NOMO-1 treated with DMSO at 0.1 percent for 48 hours (cell line): ENCODE measurements at regions not wholly inside any gene's neighbourhood (a gene's known extent, or its start where the extent isn't known, plus 50 kb on each side); places are given as distances from the start of the nearest gene placed in this dataset.

Experiments used
- DNase-seq: peaks from one replicate; lab custom pipeline; 2025; ENCODE audit not compliant: unreplicated experiment; lab: John Stamatoyannopoulos, UW

DNA sequence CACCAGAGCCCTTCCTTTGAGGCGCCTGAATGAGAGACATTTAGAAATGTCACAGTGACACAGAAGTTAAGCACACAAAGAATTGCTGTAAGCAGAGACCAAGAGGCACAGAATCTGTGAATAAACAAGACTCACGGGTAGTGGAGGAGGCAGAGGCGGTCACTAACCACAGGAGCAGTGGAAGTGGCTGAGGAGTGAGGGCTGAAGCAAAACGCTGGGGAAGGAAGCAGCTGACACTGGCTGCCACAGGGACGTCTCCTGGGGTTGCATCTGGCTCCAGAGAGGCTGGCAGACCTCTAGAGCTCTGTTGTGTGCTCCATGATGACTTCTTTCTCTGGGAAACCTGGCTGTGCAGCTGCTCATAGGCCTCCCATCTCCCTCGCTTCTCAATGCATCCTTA, 65.0 kb upstream of the SLC2A12 start:
- peak; percentile 19 for DNase-seq

DNA sequence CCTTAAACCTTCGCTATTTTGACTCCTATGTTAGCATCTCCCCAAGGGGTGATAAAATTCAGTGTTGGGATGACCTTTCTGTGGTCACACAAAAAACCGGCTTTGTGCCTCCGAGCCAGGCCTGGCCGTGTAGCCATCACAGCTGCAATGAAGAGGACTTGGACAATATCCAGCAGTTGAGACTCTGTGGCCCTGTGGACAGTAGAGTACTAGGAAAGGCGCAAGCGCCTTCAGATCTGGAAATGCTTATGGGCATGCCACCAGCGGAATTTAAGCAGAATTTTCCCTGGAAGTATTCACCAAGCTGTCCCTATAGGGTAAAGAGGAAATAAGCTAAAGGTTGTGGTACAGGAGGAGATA, 63.3 kb upstream of the SLC2A12 start:
- no peak for DNase-seq

DNA sequence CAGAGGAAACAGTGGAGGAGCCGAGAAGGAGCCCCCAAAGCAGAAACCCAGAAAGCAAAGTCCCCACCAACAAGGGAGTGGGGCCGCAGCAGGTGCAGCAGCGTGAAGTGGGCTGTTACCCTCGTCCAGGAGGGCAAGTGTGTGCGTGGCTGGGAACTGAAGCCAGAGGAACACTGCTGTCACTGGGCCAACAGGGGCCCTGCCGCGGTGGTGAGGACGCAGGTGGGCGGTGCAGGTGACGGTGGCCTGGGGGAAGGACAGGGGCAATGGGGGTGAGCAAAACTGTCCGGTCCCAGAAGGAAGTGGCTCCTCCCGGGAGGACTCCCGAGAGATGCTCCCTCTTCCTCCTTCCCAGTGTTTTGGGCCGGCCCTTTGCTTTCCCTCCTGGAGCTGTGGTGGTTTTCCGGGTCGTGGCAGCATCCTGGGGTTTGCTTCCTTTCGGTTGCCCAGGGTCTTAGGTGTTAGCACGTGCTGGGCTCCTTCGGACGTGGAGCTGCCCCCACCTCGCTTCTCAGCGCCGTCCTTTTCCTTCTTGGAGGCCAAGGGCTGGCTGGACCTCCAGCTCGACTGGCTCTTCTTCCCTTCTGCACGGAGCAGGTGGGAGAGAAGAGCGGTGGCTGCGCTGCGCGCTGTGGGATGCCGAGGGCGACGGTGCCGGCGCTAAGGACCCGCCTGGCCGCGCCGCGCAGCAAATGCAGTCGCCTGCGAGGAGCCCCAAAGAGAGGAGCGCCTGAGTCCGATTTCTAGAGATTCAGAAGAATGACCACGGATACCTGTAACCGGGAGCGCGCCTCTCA, 62.7 kb upstream of the SLC2A12 start:
- DNase-seq = no peak

DNA sequence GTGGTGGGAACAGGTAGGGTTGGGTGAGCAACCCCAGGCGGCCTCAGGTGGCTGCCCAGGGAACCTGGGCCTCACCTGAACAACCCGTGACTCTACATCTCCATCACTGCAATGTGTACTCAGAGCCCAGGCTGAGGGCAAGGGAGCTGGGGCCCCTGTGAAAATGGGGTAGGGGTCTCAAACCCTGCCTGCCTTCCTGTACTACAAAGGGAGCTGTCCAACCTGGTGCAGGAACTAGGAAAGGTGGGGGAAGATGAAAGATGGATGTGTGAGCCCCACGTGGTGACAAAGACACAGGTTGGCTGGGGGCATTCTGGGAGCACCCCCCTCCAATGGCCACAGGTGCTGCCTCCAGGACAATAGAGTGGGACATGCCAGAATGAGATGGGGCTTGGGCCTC, 62.1 kb upstream of the SLC2A12 start:
- DNase-seq = no peak

DNA sequence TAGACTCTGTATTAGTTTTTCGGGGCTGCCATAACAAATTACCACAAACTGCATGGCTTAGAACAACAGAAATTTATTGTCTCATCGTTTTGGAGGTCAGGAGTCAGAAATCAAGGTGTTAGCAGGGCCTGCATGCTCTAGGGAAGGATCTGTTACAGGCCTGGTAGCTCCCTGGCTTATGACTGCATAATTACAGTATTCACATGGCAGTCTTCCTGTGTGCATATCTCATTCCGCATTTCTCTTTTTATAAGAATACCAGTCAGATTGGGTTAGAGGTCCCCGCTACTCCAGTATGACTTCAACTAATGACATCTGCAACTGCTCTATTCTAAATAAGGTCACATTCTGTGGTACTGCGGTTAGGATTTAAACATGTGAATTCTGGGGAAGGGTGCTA, 59.3 kb upstream of the SLC2A12 start:
- DNase-seq = no peak

DNA sequence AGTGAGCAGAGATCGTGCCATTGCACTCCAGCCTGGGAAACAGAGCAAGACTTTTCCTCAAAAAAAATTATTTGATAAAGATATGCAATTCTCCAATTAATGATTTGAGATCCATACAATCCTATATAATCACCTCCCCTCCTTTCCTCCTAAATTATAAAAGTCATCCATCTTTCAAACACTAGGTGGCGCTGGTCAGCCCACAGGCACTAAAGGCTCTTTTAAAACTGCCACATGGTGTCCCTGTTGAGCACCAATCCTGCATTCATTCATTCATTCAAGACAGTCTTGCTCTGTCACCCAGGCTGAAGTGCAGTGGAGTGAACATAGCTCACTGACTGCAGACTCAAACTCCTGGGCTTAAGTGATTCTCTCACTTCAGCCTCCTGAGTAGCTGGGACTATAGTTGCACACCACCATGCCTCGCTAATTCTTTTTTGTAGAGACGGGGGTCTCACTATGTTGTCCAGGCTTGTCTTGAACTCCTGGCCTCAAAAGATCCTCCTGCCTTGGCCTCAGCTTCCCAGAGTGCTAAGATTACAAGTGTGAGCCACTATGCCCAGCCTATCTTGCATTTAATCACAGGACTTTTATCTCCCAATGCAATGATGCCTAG, 58.7 kb upstream of the SLC2A12 start:
- peak; percentile 39 for DNase-seq

DNA sequence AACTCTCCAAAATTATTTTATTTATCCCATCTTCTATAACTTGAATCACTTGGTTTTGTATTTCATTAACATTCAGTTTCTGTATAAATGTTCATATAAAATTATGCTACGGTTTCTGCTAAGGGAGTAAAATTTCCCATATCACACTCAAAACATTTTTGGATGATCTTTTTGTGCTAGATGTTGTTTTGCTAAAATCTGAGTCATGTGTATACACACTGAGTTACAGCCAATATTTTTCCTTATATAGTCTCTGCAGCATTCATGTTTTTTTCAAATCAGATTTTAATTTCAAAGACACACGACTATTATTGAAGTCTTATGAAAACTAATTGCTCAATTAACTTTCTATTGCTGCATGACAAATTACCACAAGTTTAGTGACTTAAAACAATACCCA, 54.3 kb upstream of the SLC2A12 start:
- no peak for DNase-seq

DNA sequence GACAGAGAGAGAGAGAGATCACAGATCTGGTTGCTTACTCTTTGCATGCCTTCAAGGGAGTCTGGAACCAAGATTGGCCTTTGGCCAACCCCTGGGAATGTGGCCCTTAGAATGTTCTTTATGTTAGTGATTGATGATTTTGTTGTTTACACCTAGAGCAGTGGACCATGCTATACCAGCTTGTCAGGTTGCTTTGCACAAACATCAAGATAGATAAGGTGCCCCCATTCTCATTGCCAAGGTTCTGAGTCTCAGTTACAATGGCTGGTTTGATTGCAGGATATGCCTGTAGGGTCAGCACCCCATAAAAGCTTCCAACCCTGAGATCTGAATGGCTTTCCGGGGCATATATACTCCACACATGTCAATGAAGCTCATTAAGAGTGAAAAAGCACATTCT, 53.5 kb upstream of the SLC2A12 start:
- no peak for DNase-seq

DNA sequence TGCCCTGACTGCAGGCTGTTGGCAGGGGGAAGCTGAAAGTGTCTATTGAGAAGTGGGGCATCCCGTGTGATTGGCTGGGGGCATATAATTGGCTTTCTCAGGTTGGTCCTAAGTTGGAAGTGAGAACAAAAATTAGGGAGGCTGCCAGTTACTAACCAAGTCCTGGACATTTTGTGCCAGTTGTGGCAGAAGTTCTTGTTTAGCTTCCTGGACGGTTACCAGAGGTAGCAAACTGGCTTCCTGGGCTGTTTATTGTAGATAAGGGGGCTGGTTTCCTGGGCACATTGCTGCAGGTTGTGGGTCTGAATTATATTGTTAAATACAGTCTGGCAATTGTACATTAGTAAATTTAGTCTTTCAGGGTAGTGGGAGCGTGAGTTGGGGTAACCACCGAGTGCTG, 50.6 kb upstream of the SLC2A12 start:
- no peak for DNase-seq
